ENCODE measurements at regions not wholly inside any gene's neighbourhood (a gene's known extent, or its start where the extent isn't known, plus 50 kb on each side); places are given as distances from the start of the nearest gene placed in this dataset.

- no peak for DNase-seq
- Mint-ChIP-seq H3K4me1 (ENCODE audit: low read depth, unreplicated experiment) (no peaks in the 10 kb centered on the region), H3K27me3 (ENCODE audit: unreplicated experiment) (no peaks in the 10 kb centered on the region), H3K4me3 (ENCODE audit: low read depth, unreplicated experiment) (no peak overlapping the region), H3K36me3 (ENCODE audit: insufficient read depth, unreplicated experiment) (no peaks in the 10 kb centered on the region), H3K27ac (ENCODE audit: unreplicated experiment) (no peak overlapping the region), H3K9me3 (ENCODE audit: low read depth, unreplicated experiment) (peaks cover 11% of the 10 kb centered on the region)
- TF ChIP-seq, protein P1, sequence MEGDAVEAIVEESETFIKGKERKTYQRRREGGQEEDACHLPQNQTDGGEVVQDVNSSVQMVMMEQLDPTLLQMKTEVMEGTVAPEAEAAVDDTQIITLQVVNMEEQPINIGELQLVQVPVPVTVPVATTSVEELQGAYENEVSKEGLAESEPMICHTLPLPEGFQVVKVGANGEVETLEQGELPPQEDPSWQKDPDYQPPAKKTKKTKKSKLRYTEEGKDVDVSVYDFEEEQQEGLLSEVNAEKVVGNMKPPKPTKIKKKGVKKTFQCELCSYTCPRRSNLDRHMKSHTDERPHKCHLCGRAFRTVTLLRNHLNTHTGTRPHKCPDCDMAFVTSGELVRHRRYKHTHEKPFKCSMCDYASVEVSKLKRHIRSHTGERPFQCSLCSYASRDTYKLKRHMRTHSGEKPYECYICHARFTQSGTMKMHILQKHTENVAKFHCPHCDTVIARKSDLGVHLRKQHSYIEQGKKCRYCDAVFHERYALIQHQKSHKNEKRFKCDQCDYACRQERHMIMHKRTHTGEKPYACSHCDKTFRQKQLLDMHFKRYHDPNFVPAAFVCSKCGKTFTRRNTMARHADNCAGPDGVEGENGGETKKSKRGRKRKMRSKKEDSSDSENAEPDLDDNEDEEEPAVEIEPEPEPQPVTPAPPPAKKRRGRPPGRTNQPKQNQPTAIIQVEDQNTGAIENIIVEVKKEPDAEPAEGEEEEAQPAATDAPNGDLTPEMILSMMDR (IDR thresholded peaks at IDR 0.05; ENCODE audit: unreplicated experiment), result no peak
- BruUV-seq (replicated peaks), result no TSS peak
- intact Hi-C loops (cut with micrococcal nuclease; ENCODE audit: unreplicated experiment), result no loop called here
- CTCF ChIA-PET, result no interaction called here
Observed at GRCh38 chr14:45867046-45867894, 614.3 kb upstream of the MIS18BP1 start.

DNA sequence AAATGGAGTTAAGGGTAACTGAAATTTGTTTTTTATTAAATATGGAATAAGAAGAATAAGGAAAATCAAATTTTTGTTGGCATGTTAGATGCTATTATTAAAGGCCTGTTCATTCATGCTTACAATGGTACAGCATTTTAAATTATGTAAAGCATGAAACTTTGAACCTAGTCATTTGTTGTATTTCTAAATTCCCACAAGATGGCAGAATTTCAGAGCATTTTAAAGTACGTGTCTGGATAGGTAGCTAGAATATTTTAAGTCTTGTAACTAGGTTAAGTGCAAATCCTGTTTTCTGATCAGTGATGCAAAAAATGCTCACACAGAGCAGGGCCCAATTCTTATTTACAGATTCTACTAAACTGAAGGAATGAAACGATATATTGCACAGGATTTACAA lies 585.6 kb upstream of the MIS18BP1 start:
- TF ChIP-seq, protein P1 (IDR thresholded peaks at IDR 0.05; ENCODE audit: unreplicated experiment), result no peak
- Mint-ChIP-seq H3K4me3 (ENCODE audit: low read depth, unreplicated experiment) (no peak overlapping the region), H3K9me3 (ENCODE audit: low read depth, unreplicated experiment) (peaks cover 5% of the 10 kb centered on the region), H3K36me3 (ENCODE audit: insufficient read depth, unreplicated experiment) (no peaks in the 10 kb centered on the region), H3K4me1 (ENCODE audit: low read depth, unreplicated experiment) (no peaks in the 10 kb centered on the region), H3K27ac (ENCODE audit: unreplicated experiment) (no peak overlapping the region), H3K27me3 (ENCODE audit: unreplicated experiment) (no peaks in the 10 kb centered on the region)
- CTCF ChIA-PET, result no interaction called here
- no TSS peak for BruUV-seq (replicated peaks)
- no peak for DNase-seq
- intact Hi-C loops (cut with micrococcal nuclease; ENCODE audit: unreplicated experiment), result no loop called here

- CTCF ChIA-PET, result no interaction called here
- intact Hi-C loops (cut with micrococcal nuclease; ENCODE audit: unreplicated experiment), result loop anchor here (10.0 kb wide), 1 partner anchor 144 kb away; no protein-coding TSS in a partner anchor
- TF ChIP-seq, protein P1 (IDR thresholded peaks at IDR 0.05; ENCODE audit: unreplicated experiment), result no peak
- no TSS peak for BruUV-seq (replicated peaks)
- Mint-ChIP-seq H3K27me3 (ENCODE audit: unreplicated experiment) (no peaks in the 10 kb centered on the region), H3K9me3 (ENCODE audit: low read depth, unreplicated experiment) (peaks cover 12% of the 10 kb centered on the region), H3K27ac (ENCODE audit: unreplicated experiment) (no peak overlapping the region), H3K4me3 (ENCODE audit: low read depth, unreplicated experiment) (no peak overlapping the region), H3K4me1 (ENCODE audit: low read depth, unreplicated experiment) (no peaks in the 10 kb centered on the region), H3K36me3 (ENCODE audit: insufficient read depth, unreplicated experiment) (no peaks in the 10 kb centered on the region)
- no peak for DNase-seq
Observed at GRCh38 chr14:45819107-45819506, 566.1 kb upstream of the MIS18BP1 start.

DNA sequence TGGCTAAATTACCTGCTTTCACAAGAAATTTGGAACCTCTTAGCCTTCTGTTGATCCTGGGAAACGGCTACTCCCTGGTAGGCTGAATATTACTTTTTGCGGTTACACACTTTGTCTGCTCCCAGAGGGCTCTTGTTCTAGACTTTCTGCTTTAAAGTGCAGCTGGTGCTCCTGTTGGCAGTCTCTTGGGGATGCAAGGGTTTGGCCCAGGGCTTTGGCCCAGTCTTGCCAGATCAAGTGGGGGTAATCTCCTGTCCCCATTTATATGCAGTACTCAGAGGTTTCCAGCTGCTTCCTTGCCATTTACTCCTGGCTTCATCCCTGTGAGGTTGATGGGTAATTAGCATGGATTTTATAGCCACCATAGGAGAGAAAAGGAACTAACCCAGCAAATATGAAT lies 558.2 kb upstream of the MIS18BP1 start:
- no peaks in the 10 kb centered on the region for H3K27me3 Mint-ChIP-seq (ENCODE audit: unreplicated experiment)
- H3K9me3 Mint-ChIP-seq (ENCODE audit: low read depth, unreplicated experiment), result peaks cover 4% of the 10 kb centered on the region
- CTCF ChIA-PET, result no interaction called here
- intact Hi-C loops (cut with micrococcal nuclease; ENCODE audit: unreplicated experiment), result loop anchor here (10.0 kb wide), 1 partner anchor 136 kb away; no protein-coding TSS in a partner anchor
- no TSS peak for BruUV-seq (replicated peaks)
- TF ChIP-seq, protein P1 (IDR thresholded peaks at IDR 0.05; ENCODE audit: unreplicated experiment), result no peak
- no peak overlapping the region for H3K27ac Mint-ChIP-seq (ENCODE audit: unreplicated experiment)
- H3K36me3 Mint-ChIP-seq (ENCODE audit: insufficient read depth, unreplicated experiment), result no peaks in the 10 kb centered on the region
- no peak overlapping the region for H3K4me3 Mint-ChIP-seq (ENCODE audit: low read depth, unreplicated experiment)
- H3K4me1 Mint-ChIP-seq (ENCODE audit: low read depth, unreplicated experiment), result no peaks in the 10 kb centered on the region
- DNase-seq, result no peak

All from Calu3 (cell line).